GM21619 (cell line): ENCODE measurements at regions not wholly inside any gene's neighbourhood (a gene's known extent, or its start where the extent isn't known, plus 50 kb on each side); places are given as distances from the start of the nearest gene placed in this dataset.
"Not testable (repeated sequence)": the region's sequence is repeated elsewhere in the genome, so short reads cannot be mapped to it uniquely, and the experiment has no call there.

ENCODE experiments used
- ATAC-seq: cut with Tn5 transposase; IDR thresholded peaks from one replicate; pipeline ENCODE4 v1.9.1; 2021; ENCODE audit not compliant: unreplicated experiment

DNA sequence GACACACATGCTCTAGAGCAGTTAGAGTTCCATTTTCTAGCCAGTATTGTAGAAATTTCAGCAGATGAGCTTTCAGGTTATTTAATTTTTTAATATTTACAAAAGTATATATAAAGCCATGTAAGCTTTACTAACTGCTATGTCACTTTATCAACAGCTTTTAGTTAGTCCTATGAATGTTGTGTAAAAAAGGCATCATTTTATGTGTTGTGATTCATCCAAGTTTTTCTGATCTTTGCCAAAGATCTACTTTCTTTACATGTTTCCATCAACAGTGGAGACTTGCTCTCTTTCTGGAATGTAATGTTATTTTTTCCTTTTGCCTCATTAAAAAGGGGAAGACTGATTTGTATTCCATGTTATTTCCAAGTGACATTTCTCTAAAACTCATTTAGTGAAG is 125.2 kb upstream of the TFPI start:
- no peak for ATAC-seq

DNA sequence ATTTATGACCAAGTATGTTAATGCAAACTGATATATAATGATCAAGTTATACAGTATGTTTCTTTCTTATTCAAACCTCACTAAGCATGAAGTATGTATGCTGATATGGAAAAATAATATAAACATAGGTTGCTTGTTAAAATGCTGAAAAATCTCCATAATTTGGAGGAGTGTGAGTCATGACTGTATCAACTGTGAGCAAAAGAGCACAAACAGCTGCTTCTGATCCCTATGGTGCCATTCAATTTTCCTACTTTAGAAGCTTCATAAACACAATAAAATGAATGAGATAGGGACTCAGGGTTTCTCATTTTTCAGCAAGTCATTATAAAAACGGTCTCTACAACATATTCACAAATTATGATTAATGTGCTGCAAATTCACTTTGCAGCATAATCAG is 129.9 kb upstream of the TFPI start:
- ATAC-seq, result no peak

DNA sequence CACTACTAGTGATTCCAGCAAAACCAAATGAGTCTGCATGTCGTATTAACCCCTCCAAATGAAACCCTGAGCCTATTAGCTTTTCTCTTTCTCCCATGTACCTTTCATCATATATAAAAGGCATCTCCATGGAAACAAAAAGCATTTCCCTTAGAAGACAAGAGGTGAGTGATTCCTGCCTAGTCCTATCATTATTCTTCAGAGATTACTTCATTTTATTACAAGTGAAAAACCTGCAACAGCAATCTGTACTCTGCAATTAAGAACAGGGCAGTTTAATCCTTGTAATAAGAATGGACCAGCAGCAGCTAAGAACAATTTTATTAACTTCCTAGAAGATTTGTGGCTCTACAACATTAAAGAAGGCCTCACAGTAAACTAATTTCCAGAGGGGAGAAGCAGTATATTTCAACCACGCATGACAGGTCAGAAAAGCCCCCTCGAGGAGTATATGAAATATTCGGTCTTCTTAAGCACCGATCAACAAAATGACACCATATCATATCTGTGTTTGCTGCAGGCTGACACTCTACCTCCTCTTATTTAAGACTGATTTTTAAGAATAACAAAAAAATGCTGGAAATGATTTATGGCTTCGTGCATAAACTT is 132.3 kb upstream of the TFPI start:
- ATAC-seq, result no peak

DNA sequence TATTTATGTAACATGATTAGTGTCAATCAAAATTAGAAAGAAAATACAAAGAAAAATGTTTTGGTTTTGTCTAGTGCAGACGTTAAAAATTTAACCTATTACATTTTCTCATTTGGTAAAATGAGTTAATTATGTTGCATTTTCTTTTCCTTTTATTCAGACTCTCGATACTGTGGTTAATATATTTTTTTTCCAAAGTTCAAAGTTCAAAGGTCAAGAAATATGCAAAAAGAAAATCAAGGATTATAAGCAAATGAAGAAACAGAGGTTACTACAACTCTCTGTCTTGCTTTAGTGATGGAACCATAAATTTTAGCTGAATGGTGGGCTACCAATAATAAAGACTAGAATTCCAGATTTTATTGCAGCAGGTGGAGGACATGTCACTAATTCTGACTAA is 133.3 kb upstream of the TFPI start:
- ATAC-seq, result no peak

DNA sequence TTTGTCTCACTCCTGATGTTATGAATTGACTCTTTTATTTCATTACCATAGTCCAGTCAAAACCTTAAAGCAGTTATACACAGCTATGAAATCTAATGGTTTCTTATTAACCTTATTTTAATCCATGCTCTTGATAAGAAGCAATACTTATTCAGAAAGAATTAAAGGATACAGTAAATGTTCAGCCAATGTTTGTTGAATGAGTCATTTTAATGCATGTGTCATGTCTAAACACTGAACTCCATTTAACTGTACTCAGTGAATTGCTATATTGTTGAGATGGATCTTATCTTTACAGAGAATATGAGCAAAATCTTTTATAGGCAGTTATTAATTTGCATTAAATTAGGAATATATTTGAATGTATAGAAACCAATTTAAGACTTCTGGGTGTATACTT is 135.1 kb upstream of the TFPI start:
- ATAC-seq, result no peak

DNA sequence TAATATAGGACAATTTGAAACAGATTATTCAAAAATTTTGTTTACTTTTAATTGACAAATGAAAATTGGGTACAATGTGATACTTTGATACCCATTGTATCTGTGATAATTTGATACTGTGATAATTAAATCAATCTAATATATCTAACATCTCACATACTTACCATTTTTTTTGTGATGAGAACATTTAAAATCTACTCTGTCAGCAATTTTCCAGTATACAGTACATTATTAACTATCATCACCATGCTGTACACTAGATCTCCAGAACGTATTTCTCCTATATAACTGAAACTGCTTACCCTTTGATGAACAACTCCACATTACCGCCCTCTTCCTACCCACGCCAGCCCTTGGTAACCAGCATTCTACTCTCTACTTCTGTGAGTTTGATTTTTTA is 139.7 kb upstream of the TFPI start:
- ATAC-seq, result no peak

DNA sequence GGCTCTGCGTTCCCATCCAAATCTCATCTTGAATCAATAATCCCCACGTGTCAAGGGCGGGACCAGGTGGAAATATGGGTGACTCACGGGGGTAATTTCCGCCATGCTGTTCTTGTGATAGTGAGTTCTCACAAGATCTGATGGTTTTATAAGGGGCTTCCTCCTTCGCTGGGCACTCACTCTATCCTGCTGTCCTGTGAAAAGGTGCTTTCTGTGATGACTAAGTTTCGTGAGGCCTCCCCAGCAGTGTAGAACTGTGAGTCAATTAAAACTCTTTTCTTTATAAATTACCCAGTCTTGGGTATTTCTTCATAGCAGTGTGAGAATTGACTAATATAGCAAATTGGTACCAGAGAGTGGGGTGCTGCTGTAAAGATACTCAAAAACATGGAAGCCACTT is 142.4 kb upstream of the TFPI start:
- not testable (repeated sequence) for ATAC-seq

DNA sequence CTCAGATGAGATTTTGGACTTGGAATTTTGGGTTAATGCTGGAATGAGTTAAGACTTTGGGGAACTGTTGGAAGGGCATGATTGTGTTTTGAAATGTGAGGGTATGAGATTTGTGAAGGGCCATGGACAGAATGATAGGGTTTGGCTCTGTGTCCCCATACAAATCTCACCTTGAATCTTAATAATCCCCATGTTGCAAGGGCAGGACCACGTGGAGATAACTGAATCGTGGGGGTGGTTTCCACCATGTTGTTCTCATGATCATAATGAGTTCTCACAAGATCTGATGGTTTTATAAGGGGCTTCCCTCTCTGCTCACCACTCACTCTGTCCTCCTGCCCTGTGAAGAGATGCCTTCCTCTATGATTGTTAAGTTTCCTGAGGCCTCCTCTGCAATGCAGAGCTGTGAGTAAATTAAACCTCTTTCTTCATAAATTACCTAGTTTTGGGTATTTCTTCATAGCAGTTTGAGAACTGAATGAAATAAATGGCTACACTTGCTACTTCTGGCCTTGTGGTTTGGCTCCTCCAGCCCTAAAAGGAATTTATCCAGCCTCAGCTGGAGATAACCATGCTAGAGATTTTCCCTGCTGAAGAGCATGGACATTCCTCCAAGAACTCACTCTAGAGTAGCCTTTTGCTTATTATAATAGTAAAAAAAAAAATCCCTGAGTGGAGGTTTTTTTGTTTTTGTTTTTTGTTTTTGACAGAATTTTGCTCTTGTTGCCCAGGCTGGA is 144.3 kb upstream of the TFPI start:
- ATAC-seq, result no peak

DNA sequence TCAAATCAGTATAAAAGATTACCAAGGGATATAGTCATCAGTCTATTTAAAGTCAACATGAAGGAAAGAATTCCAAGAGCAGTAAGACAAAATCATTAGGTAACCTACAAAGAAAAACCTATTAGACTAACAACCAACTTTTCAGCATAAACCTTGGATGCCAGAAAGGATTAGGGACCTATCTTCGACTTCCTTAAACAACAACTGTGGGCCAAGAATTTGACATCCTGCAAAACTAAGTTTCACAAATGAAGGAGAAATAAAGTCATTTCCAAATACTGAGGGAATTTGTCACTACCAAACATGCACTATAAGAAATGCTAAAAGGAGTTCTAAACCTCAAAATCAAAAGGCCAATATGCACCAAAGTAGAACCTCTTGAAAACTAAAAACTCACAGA is 147.9 kb upstream of the TFPI start:
- no peak for ATAC-seq

DNA sequence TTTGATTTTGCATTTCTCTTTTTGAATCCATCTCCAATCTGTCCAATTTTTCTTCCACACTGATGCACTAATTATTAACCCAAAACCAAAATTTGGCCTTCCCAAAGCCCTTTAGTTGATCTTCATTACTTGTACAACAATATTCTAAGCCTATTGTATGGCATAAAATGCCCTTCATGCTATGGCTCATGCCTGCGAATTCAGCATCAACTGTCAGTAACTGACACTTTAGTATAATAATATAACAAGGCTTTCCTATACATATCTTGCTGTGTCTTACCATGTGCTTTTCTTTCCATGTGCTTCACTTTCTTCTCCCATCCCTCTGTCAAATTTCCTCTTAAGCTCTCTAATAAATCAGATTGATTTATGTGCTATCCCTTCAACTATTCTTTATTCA is 154.0 kb upstream of the TFPI start:
- ATAC-seq, result no peak

DNA sequence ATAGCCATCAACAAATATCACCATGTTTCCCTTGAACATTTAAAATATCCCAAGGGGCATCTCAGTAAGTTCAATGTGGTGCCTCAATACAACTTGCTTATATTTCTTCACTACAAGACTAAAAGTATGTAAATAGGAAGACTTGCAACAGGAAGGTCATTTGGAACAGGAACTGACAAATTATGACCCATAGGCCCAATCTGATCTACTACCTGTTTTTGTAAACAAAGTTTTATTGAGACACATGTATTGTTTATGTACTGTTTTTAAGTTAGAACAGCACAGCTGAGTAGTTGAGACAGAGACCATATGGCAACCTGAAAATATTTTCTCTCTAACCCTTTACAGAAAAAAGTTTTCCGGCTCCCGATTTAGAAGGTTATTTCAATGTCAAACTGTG is 154.8 kb upstream of the TFPI start:
- ATAC-seq, result no peak

DNA sequence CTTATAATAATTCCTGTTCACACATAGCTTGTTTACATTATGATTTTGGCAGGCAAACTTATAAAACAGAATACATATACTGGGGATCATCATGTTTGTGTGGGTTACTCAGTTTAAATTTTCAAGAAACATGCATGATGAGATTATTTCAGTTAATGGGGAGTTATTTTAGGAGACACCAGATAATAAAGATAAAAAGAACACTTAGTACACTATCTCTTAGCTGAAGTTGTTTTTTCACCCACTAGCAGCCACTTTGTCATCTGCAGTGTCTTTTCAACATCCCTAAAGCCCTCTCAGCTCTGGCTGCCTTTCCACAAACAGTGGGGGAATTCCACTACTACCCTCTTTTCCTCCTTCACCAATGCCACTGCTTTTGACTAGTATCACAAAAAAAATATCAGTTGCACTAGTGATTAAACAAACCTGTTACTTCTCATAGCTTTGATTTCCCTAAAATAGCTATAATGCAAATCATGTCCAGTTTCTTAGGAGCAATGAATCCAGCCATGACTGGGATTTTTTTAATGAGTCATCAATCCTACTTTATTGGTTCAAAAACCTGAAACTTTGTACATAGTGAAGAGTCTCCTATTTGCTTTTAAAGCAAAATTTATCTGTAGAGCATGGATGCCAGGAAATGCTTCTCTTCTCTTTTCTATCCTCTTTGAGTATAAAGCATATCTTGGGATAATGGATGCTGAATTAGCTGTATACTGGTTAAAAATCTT is 156.7 kb upstream of the TFPI start:
- no peak for ATAC-seq

DNA sequence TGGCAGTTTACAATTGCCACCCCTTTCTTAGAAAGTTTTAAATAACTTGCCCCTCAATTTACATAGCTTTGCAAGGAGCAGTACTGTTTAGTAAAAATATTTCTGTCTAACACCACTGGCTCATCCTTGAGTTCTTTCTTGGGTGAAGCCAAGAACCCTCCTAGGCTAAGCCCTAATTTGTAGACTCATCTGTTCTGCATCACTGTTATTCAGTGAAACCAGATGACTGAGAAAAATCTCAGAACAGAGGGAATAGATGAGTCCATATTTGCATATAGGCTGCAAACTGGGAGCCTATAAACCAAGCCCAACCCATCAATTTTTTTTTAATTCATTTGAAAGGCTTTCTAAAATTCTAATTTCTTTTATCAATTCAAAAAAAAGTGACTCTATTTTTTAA is 161.4 kb upstream of the TFPI start:
- no peak for ATAC-seq

DNA sequence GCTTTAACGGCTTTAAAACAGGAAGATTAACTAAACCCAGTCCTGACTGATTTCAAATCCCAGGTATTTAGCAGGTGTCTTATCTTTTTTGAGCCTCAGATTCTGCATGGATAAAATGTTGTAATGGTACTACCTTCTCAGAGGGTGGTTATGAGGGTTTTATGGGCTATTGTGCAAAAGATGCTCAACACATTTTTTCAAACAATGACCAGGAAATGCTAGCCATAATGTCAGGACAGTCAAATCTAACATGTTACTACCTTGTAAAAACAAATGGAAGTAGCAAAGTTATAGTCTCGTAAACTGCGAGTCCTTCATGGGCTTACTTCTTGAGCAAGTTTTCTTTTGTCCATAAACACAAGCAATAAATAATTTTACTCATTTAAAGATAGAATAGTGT is 162.1 kb upstream of the TFPI start:
- no peak for ATAC-seq

DNA sequence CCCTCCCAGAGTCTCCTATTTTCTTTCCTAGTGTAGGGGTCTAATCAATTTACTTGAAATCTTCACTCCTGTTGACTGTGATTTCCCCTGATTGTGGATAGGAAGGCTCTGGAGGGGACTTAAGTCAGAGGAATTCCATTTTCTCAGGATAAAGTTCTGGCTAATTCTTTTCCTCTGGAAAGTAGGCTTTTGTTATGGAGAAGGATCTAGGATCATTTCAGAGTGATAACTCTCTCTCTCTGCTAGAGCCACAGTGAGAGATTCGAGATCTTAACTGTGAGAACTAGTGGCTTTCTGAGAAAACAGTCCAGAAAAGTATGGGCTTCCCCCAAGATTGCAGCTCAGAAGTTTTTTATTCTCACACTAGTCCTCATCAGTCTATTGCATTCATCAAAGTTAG is 163.9 kb upstream of the TFPI start:
- no peak for ATAC-seq

DNA sequence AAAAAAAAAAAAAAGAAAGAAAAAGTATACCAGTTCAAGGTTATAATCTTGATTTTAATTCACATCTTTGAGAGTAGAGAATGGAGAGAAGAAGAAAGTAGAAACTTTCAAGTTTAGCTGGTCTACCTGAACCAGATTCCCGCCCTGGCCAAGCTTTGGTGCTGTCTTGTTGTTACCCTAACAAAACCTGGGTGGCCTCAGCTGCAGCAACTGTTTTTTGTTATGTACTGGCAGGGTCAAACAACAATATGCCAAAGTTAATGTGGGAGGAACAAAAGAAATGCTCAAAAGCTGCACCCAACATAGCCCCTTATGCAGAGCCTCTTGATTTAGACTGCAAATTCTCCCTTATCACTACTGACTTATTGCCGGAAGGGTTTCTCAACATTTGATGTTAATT is 165.3 kb upstream of the TFPI start:
- no peak for ATAC-seq

DNA sequence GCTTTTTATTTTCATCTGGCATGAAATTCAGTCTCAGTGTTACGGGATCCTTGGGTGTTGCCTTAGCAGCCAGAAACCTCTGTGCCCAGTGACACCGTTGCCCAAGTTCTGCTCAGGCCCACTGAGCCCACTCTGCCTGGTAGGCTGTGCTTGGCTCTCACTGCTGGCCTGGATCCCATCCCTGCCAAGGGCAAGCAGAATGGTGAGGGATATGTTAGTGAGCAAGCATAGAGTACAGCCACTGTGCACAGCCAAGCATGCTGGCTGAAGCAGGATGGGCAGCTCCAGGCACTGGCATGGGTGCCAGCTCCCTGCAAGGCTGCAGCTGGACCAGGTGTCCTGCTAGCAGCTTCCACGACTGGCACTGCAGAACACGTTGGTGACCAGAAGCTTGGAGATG is 194.7 kb upstream of the TFPI start:
- ATAC-seq, result no peak

DNA sequence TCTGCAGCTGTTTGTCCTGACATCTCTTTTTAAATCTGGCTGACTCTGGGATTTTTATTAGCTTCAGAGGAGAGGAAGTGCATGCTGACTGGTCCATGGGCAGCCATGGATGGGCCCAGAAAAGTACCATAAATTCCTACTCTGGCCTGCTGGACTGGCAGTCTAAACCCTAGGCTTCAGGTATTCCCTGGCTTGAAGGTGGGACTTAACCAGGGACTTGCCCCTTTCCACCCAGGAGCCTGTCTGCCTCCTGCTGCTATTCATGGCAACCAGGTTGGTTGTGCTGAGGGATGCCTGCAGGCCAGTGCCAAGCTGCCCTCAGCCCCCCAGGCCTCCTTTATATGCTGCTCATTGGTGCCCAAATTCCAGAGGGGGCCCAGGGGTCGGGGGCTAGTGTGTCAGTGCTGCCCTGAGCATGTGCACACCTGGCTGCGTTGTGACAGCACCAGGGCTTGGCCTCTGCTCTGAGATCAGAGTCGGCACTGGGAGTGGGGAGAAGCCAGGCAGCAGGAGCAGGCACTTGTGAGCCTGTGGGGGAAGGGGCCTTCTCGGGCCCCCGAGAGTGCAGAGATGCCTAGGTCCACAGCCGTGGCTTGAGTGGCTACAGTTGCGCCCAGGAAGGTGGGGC is 195.7 kb upstream of the TFPI start:
- ATAC-seq, result no peak

DNA sequence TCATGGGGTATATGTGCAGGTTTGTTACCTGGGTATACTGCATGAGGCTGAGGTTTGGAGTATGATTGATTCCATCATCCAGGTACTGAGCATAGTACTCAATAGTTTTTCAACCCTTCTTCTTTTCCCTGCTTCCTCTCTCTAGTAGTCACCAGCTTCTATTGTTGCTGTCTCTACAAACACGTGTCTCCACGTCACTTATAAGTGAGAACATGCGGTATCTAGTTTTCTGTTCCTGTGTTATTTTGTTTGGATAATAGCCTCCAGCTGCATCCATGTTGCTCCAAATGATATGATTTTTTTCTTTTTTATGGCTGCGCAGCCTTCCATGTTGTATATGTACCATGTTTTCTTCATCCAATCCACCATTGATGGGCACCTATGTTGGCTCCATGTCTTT is 214.8 kb upstream of the TFPI start:
- no peak for ATAC-seq

DNA sequence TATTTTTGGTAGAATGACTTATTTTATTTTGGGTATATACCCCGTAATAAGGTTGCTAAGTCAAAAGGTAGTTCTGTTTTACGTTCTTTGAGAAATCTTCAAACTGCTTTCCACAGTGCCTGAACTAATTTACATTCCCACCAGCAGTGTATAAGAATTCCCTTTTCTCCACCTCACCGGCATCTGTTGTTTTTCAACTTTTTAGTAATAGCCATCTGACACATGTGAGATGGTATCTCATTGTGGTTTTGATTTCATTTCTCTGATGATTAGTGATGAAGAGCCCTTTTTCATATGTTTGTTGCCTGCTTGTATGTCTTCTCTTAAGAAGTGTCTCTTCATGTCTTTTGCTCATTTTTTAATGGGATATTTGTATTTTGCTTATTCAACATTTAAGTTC is 215.2 kb upstream of the TFPI start:
- ATAC-seq, result no peak

DNA sequence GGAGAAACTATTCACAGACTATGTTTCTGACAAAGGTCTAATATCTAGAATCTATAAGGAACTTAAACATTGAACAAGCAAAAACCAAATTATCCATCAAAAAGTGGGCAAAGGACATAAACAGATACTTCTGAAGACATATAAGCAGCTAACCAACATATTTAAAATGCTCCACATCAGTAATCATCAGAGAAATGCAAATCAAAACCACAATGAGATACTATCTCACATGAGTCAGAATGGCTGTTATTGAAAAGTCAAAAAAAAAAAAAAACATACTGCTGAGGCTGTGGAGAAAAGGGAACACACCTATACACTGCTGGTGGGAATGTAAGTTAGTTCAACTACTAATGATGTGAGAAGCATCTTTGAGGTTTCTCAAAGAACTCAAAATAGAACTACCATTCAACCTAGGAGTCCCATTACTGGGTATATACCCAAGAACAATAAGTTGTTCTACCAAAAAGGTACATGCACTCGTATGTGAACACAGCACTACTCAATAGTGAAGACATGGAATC is 220.4 kb upstream of the TFPI start:
- ATAC-seq, result peak; percentile 44

DNA sequence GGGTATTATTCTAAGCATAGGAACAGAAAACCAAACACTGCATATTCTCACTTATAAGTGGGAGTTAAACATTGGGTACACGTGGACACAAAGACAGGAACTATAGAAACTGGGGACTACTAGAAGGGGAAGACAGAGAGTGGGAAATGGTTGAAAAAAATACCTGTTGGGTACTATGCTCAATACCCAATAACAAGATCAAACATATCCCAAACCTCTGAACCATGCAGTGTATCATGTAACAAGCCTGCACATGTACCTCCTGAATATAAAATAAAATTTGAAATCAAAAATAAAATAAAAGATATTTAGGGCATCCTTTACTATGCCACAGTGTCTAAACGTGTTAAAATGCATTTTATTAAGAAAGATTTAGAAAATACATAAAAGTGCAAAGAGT is 221.0 kb upstream of the TFPI start:
- no peak for ATAC-seq
